NB4 (cell line): ENCODE measurements at regions not wholly inside any gene's neighbourhood (a gene's known extent, or its start where the extent isn't known, plus 50 kb on each side); places are given as distances from the start of the nearest gene placed in this dataset.

Source experiments
- DNase-seq: peaks from one replicate; pipeline ENCODE4 v3.0.0; 2010; ENCODE audit warnings: low read depth
- H3K4me3 ChIP-seq: one replicate; pipeline ENCODE4 v1.5.1; 2011; ENCODE audit warnings: mild to moderate bottlenecking, low read depth, low read length, moderate library complexity
- MYC ChIP-seq: IDR thresholded peaks from 2 replicates; pipeline ENCODE4 v1.6.1; 2011; ENCODE audit warnings: low read depth, low read length
- POLR2A ChIP-seq: IDR thresholded peaks from 2 replicates; pipeline ENCODE4 v1.6.1; 2011; ENCODE audit warnings: mild to moderate bottlenecking; ENCODE audit not compliant: insufficient read length; ENCODE audit errors: extremely low read depth
- TF ChIP-seq, protein P1 (sequence below): IDR thresholded peaks from one replicate; pipeline ENCODE4 v1.5.1; 2012; ENCODE audit warnings: low read depth, low read length
- TF ChIP-seq, protein P2 (sequence below): IDR thresholded peaks from 2 replicates; pipeline ENCODE4 v1.6.1; 2011; ENCODE audit warnings: low read depth, low read length

DNA sequence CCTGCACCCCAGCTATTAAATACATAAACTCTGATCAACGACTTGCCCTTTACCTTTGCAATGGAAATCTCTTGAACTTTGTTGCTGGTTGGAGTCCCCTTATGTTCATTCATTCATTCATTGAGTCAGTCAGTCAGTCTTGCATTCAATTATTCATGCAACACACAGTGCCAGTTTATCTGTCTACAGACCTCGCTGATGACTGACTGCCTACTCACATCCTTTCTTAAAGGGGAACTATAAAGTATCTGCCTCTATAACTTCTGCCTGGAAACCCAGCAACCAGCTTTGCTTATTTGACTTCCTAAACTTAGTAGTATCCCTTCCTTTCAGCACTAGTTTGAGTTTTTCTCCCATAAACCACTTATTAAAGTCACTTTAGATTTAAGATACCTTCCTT, 620.8 kb upstream of the ADGRL3 start:
- DNase-seq: no peak
- H3K4me3 ChIP-seq: no peak overlapping the region
- TF ChIP-seq, protein P1, sequence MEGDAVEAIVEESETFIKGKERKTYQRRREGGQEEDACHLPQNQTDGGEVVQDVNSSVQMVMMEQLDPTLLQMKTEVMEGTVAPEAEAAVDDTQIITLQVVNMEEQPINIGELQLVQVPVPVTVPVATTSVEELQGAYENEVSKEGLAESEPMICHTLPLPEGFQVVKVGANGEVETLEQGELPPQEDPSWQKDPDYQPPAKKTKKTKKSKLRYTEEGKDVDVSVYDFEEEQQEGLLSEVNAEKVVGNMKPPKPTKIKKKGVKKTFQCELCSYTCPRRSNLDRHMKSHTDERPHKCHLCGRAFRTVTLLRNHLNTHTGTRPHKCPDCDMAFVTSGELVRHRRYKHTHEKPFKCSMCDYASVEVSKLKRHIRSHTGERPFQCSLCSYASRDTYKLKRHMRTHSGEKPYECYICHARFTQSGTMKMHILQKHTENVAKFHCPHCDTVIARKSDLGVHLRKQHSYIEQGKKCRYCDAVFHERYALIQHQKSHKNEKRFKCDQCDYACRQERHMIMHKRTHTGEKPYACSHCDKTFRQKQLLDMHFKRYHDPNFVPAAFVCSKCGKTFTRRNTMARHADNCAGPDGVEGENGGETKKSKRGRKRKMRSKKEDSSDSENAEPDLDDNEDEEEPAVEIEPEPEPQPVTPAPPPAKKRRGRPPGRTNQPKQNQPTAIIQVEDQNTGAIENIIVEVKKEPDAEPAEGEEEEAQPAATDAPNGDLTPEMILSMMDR: no peak
- TF ChIP-seq, protein P2, sequence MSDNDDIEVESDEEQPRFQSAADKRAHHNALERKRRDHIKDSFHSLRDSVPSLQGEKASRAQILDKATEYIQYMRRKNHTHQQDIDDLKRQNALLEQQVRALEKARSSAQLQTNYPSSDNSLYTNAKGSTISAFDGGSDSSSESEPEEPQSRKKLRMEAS: no peak
- TF ChIP-seq POLR2A: no peak
- TF ChIP-seq MYC: no peak

DNA sequence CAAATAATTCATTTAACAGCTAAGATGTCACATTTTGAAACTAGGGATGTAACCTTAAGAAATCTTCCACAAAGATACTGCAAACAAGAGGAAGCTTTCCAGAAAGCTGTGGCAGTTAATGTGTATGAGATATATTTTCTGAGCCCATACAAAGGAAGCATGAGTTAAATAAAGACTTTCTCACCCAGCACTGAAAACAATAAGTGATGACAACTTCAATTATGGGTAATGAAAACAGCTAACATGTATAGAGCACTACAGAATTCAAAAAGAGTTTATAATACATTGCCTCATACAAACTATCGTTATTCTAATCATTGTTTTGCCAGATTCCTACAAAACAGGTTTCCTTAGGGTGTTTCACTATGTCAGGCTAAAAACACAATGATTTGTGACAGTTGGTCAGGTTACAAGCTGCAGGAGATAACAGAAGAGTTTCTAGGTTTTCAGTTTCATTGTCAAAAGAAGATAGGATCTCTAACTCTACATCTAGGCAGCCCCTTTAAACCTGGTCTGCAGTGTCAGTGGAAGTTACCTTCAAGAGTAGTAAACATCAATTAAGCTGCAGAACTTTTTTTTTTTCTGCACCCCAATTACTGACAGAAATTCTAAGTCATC, 618.1 kb upstream of the ADGRL3 start:
- no peak for DNase-seq
- TF ChIP-seq, protein P1: no peak
- TF ChIP-seq POLR2A (no peak), MYC (no peak)
- TF ChIP-seq, protein P2: no peak
- H3K4me3 ChIP-seq: no peak overlapping the region

DNA sequence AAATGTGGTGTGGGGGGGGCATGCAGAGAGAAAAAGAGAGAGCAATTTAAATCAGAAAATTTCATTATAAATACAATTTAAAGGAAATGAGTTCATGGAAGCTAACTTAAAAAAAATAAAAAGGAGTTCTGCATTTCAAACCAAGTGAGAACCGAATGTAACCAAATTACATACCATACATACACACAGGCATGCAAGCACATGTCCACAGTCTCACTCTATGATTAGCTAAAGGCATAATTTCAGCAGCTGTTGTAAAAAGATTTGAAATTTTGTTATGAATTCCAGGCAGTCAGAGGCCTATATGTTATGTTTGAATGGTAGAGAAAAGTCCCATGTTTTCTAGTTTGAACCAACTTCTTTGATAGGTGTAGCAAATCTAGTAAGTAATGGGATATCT, 611.6 kb upstream of the ADGRL3 start:
- TF ChIP-seq, protein P1: no peak
- TF ChIP-seq POLR2A: no peak
- TF ChIP-seq, protein P2: no peak
- TF ChIP-seq MYC: no peak
- no peak for DNase-seq
- no peak overlapping the region for H3K4me3 ChIP-seq

DNA sequence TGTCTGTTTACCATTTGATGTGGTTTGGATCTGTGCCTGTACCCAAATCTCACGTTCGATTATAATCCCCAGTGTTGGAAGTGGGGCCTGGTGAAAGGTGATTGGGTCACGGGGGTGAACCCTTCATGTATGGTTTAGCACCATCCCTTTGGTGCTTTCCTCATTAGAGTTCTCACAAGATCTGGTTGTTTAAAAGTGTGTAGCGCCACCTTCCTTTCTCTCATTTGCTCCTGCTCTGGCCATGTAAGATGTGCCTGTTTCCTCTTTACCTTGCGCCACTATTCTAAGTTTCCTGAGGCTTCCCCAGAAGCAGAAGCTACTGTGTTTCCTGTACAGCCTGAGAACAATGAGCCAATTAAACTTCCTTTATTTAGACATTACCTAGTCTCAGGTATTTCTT, 610.7 kb upstream of the ADGRL3 start:
- H3K4me3 ChIP-seq: no peak overlapping the region
- no peak for TF ChIP-seq MYC
- DNase-seq: no peak

DNA sequence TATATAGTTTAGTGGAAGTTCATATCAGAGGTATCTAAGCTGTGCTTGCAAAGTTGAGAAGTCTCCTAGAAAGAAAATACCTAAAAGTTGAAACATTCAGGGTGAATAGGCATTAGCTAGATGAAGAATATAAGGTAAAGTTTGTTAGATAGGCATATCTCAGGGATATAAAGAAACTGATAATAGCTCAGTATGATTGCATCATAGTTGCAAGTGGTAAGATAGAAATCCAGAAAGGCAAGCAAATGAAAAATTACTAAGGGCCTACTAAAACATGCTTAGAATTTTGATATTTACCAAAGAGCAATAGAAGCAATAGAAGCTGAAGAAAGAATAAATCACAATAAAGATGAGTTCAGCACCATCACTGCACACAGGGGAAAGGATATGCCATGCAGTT, 610.0 kb upstream of the ADGRL3 start:
- TF ChIP-seq, protein P1: no peak
- TF ChIP-seq, protein P2: no peak
- TF ChIP-seq POLR2A: no peak
- no peak for TF ChIP-seq MYC
- no peak for DNase-seq
- no peak overlapping the region for H3K4me3 ChIP-seq

DNA sequence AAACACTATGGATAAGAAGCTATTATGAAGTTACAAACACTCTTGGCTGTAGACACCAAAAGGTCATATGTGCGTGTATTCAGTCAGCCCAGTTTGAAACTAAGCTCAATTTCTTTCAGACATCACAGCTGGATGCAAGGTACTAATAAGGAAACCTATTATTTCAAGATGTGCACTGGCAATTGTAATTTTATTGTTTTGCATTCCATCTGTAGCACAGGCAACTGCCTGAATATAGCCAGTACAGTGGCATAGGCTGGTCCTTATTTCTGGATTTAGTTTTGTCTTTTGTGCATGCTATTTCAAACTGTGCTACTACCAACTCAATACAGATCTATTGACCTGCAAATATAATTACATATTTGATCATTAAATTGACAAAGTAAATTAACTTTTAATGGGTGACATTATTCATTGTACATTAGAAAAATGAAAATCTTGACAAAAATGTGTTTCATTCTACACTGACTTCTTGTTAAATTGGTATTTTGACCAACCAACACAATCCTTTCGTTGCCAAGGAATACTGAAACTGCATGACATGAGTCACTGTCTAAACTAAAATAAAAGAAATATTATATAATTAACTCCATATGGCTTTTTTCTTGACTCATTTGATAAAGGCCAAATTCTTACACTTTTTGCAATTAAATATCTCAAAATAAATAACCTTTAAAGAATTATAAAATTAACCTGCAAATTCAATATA, 594.3 kb upstream of the ADGRL3 start:
- no peak for DNase-seq
- TF ChIP-seq, protein P2: no peak
- TF ChIP-seq, protein P1: no peak
- no peak overlapping the region for H3K4me3 ChIP-seq
